NCI-H2081 (cell line): ENCODE measurements at regions not wholly inside any gene's neighbourhood (a gene's known extent, or its start where the extent isn't known, plus 50 kb on each side); places are given as distances from the start of the nearest gene placed in this dataset.
A peak's percentile ranks its signal among the peaks of the same experiment; 100 is the strongest.

Source experiments
- DNase-seq, 2 experiments: peaks; one replicate each; lab custom pipeline; 2025; lab: John Stamatoyannopoulos, UW

DNA sequence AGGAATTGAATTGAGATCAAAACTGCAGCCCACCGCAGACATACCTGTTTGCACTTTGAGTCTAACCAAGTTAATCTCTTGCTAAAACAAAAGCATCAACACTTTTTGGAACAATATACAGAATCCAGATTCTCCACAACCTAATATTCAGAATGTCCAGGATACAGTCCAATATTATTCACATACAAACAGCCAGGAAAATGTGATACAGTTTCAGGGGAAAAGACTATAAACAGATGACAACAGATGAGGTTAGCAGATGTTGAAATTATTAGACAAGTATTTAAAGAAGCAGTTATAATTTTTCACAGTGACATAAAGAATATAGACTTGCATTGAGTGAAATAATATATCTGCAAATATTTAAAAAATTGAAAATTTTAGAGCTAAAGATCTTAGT lies 678.1 kb upstream of the CXADR start:
- DNase-seq, result no peak

DNA sequence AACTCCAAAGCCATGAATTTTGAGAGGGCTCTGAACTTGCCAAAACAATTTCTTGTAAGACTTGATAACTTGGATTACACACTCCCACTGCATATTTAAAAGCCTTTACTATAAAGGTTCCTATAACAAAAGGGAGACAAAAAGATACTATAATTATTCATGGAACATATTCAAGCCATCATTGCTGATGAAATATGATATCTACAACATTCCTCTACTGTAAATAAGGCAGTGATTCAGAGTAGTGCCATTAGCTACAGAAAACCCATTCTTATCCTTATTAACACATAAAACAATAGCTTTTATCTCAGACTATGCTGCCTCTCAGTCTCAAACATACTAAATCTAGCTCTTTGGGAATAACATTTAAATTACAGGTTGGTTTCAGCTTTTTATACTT lies 675.5 kb upstream of the CXADR start:
- DNase-seq, result no peak

- DNase-seq, result no peak
Observed at GRCh38 chr21:16837721-16838120, 675.1 kb upstream of the CXADR start.

GRCh38 chr21:16838331-16838730 lies 674.5 kb upstream of the CXADR start:
- no peak for DNase-seq

DNA sequence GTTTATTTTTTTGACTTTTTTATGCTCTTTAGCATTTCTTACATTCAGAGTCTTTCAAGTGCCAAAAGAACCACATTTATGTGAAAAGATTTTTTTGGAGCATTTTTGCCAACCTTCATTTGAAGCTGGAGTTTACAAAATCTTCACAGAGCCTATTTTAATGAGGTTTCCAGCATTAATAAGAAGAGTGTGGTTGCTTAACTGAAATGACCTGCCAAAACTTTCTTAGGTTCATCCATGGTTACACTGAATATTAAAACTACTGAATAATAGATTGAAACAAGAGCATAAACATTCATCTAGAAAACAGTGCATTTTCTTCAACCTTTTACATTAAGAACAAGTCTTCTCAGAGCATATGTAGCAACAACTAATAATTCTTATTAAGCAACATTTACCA lies 672.3 kb upstream of the CXADR start:
- no peak for DNase-seq

GRCh38 chr21:16841975-16842695 lies 670.7 kb upstream of the CXADR start:
- peak; percentile 3 to 30 for DNase-seq

- peak in 1 of 2 experiments; percentile 18 for DNase-seq
Observed at GRCh38 chr21:16842696-16843035, 670.2 kb upstream of the CXADR start.

GRCh38 chr21:16847211-16847610 lies 665.6 kb upstream of the CXADR start:
- DNase-seq, result no peak

GRCh38 chr21:16851054-16851453 lies 661.8 kb upstream of the CXADR start:
- DNase-seq, result no peak

DNA sequence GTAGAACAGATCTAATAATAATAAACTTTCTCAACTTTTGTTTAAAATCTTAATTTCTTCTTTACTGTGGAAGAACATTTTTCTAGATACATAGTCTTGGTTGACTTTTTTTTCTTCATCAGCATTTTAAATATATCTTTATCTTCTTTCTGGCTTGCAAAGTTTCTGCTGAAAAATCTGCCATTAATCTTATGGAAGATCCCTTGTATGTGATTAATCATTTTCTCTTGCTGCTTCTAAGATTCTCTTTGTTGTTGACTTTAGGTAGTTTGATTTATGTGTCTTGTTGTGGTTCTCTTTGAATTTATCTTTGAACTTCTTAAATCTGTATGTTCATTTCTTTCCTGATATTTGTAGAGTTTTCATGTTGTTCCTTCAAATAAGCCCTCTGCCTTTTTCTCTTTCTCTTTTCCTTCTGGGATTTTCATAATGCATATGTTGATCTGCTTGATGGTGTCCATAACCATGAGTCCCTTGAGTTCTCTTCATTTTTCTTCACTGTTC lies 657.6 kb upstream of the CXADR start:
- no peak for DNase-seq

DNA sequence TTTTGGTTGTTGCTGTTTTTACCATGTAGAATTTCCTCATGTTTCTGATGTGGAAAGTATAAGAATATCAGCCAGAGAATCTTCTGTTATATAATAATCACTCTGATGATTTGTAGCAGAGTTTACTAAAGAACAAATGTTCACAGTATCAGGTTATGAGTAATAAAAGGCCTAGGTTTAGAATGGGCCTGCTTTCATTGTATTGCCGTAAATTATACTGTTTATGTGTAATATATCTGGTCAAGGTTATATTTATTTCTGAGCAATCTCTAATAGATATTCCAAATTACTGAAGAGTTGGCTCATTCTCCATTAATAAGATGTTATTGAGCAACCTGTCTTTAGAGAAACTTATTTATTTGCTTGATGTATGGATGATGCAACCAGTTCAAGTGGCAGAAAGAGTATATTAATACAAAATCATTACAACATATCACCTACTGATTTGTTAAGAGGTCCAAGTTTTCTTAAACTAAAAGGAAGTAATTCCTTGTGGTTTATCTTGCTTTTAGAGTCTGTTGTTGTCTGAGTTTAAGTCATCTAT lies 649.4 kb upstream of the CXADR start:
- peak in 1 of 2 experiments; percentile 0 for DNase-seq

- peak; percentile 47 to 86 for DNase-seq
Observed at GRCh38 chr21:16863908-16864307, 648.9 kb upstream of the CXADR start.

- no peak for DNase-seq
Observed at GRCh38 chr21:16865632-16866031, 647.2 kb upstream of the CXADR start.

DNA sequence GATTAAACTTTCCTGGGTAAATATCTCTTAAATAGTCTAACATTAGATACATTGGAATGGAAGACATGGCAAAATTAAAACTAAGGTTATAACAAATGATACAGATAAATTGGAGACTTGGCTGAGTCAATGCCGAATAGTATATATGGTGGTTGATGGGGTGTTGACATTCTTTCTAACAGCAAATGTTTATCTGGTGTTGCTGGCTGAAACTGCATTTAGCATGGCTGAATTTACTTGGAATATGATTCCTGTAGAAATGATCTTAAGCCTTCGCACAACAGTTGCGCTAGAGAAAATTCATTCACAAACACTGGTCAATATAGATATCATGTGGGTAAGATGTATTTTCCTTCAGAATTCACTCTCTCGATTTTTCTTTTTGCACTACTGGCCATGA lies 646.0 kb upstream of the CXADR start:
- no peak for DNase-seq

DNA sequence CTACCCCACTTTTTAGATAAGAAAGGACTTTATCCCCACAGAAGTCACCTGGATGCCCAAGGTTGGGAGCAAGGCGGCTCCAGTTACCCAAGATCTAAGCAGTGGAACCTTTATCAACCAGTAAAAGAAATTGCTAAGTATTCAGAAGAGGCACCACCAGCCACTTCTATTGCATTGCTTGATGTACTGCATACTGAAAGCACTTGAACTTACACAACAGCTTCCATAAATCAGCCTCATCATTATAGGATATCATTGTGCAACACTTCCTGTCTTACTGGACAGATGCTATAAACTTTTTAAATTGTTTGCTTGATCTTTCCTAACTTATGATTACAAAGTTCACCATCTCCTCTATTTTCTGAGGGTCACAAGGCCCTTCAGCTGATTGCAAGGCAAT lies 642.7 kb upstream of the CXADR start:
- no peak for DNase-seq

GRCh38 chr21:16872616-16873015 lies 640.2 kb upstream of the CXADR start:
- no peak for DNase-seq

DNA sequence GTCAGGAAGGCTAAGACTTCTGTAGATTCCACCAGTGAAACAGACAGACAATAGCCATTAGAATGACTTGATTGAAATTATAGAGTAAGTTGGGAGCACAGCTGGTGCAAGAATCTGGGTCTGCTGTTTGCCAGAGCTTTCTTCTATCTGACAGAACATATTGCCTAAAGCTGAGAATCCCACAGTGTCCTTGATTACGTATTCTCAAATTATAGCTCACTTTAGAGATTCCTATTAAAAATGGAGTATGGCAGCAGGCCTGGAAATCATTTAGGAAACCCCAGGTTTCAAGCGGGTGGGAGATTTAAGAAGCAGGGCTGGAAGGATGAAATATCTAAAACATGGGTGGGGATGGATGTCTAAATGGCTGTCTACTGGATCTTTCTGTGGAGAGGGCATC lies 639.7 kb upstream of the CXADR start:
- DNase-seq, result no peak

DNA sequence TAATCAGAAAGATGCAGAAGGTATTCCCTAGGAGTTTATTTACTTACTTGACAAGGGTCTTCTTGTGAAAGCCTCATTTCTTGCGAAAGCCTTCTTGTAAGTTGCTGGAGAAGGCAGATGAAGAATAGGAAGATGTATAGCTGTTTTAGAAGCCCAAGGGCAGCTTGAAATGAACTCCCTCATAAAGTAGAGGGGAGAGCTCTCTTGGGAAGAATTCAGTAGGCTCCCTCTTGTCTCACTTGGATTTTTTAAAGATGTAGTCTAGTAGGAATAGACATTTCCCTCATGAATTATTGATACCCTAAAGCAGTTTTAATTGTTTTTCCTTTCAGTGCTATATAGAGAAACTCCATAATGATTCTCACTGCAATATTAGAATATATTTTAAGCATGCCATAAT lies 639.2 kb upstream of the CXADR start:
- DNase-seq, result no peak

DNA sequence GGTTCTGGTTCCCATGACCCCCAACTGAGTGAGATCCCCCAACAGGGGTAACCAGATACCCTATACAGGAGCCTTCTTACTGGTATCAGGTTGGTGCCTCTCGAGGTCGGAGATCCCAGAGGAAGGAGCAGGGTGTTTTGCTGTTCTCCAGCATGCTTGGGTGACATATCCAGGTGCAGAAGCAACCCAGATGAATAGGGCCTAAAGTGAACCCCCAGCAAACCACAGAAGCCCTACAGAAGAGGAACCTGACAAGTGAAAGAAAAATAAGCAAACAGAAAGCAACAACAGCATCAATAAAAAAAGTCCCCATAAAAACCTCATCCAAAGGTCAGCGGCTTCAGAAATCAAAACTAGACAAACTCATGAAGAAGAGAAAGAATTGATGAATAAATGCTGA lies 633.4 kb upstream of the CXADR start:
- no peak for DNase-seq

GRCh38 chr21:16891821-16892220 lies 621.0 kb upstream of the CXADR start:
- DNase-seq, result no peak

DNA sequence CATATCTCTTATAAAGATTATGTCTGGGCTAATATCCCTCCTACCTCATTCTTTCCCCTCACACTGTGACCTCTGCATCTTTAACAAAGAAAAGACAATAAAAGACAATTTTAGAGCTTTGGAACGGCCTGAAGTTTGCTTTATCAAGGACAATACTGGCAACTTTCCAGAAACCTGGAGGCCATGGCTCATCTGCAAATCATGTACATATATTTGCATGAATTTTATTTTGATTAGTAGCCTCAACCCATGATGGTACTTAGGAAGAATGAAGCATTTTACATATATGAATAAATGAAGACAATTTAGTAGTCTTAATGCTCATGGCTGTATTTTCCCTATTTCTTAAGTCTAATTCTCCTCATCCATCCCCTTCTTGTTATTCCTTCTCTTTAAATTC lies 612.2 kb upstream of the CXADR start:
- DNase-seq, result no peak

- DNase-seq, result no peak
Observed at GRCh38 chr21:16908077-16908476, 604.8 kb upstream of the CXADR start.

GRCh38 chr21:16910435-16911165 lies 602.2 kb upstream of the CXADR start:
- no peak for DNase-seq
